ENCODE measurements at regions not wholly inside any gene's neighbourhood (a gene's known extent, or its start where the extent isn't known, plus 50 kb on each side); places are given as distances from the start of the nearest gene placed in this dataset.

DNA sequence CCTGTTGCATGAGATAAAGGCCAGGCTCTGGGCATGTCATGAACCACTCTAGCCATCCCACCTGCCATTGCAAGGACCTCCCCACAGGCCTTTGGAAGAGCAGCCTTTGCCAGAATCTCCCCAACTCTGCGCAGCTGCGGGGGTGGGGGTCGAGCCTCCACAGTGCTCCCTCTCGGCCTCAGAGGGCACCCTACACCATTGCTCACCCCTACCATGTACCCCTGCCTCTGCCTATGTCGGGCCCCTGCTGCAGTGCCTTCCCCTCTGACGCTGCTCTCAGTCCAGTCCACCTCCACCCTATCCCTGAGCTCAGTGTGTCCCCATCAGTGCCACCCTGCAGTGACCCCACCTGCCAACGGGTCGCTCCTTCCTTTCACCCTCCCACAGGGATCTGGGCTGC is 679.7 kb upstream of the RAB6C start:
- TF ChIP-seq, protein P1, sequence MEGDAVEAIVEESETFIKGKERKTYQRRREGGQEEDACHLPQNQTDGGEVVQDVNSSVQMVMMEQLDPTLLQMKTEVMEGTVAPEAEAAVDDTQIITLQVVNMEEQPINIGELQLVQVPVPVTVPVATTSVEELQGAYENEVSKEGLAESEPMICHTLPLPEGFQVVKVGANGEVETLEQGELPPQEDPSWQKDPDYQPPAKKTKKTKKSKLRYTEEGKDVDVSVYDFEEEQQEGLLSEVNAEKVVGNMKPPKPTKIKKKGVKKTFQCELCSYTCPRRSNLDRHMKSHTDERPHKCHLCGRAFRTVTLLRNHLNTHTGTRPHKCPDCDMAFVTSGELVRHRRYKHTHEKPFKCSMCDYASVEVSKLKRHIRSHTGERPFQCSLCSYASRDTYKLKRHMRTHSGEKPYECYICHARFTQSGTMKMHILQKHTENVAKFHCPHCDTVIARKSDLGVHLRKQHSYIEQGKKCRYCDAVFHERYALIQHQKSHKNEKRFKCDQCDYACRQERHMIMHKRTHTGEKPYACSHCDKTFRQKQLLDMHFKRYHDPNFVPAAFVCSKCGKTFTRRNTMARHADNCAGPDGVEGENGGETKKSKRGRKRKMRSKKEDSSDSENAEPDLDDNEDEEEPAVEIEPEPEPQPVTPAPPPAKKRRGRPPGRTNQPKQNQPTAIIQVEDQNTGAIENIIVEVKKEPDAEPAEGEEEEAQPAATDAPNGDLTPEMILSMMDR (conservative IDR thresholded peaks at IDR 0.05; ENCODE audit: low read depth, low read length) = no peak
- no peak overlapping the region for H3K4me3 ChIP-seq (ENCODE audit: low read depth, low read length)
- no peak for DNase-seq (ENCODE audit: low read depth)

DNA sequence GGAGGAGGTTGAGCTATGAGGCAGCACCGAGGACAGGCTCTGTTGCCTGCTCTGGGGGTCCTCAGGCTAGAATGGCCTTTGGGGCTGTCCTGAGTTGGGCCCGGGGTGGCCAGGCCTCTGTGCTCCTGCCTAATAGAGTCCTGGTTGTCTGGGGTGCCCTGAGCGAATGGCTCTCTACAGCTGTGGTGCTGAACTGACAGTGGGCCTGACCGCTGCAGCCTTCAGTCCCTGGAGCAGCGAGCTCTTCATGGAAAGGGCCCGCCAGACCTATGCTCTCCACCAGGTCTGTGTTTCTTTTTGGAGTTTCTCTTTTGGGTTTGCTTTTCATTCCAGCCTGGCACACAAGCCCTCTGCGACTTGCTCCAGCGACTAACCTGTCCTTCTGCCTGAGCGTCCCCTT is 679.0 kb upstream of the RAB6C start:
- H3K4me3 ChIP-seq (ENCODE audit: low read depth, low read length) = no peak overlapping the region
- no peak for DNase-seq (ENCODE audit: low read depth)
- TF ChIP-seq, protein P1 (conservative IDR thresholded peaks at IDR 0.05; ENCODE audit: low read depth, low read length) = no peak

DNA sequence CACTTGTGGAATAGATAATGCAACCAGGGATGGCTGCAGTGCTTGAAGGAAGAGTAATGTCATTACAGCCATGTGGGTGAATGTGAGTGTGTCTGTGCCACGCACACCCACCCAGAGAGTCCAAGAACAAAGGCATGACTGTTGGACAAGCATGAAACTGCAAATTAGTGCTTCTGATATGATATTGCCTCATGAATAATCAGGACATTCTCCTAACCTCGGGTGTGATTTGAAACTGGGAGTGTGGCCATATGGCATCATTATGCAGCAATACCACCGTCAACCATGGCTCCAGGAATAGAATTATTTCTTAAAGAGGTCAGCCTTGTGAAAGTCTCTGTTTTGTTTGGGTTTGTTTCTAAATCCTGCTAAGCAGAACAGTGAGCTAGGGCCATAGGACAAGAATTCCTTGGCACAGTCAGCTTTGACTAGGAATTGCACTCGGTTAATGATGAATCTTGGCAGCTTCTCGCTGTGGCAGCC is 678.0 kb upstream of the RAB6C start:
- TF ChIP-seq, protein P1 (conservative IDR thresholded peaks at IDR 0.05; ENCODE audit: low read depth, low read length) = no peak
- no peak overlapping the region for H3K4me3 ChIP-seq (ENCODE audit: low read depth, low read length)
- no peak for DNase-seq (ENCODE audit: low read depth)

DNA sequence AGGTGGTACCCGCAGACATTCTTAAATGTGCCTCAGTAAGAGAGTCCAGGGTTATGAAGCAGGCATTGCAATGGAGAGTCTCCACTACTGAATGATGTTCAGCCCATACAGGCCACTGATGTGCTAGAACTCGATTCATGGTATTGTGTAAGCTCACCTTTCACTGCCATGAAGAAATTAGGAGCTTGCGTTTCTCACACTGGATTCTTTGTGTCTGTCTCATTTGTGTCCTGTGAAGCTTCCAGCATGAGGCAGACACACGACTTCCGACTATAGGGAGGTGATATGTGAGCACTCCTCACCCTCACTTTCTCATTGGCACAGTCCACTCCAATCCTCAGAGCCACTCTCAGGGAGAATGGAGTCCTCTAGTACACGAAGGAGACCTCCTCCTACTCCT is 677.4 kb upstream of the RAB6C start:
- no peak for DNase-seq (ENCODE audit: low read depth)
- TF ChIP-seq, protein P1 (conservative IDR thresholded peaks at IDR 0.05; ENCODE audit: low read depth, low read length) = no peak
- no peak overlapping the region for H3K4me3 ChIP-seq (ENCODE audit: low read depth, low read length)

DNA sequence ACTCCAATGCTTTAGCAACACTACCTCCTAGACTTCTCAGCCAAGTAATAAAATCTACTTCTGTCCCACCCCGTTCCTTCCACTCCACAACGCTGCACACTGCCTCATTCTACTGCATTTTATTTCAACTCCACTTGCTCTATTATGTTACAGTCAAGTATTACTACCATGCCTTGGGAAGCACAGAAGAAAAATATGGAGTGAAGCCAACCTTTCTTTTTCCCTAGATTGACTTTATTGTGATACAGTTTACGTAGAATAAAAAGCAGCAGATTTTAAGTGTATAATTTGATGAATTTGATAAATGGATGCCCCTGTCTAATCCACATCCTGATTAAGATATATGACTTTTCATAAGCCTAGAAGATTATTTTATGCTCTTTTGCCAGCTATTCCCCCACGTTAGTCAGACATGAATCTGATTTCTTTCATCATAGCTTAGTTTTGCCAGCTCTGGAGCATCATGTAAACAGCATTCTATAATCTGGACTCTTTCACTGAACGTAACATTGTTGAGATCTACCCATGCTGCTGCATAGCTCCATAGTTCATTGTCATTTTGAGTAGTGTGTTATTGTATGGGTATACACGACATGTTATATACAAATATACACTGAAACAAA is 676.8 kb upstream of the RAB6C start:
- DNase-seq (ENCODE audit: low read depth) = no peak
- no peak overlapping the region for H3K4me3 ChIP-seq (ENCODE audit: low read depth, low read length)
- TF ChIP-seq, protein P1 (conservative IDR thresholded peaks at IDR 0.05; ENCODE audit: low read depth, low read length) = no peak

DNA sequence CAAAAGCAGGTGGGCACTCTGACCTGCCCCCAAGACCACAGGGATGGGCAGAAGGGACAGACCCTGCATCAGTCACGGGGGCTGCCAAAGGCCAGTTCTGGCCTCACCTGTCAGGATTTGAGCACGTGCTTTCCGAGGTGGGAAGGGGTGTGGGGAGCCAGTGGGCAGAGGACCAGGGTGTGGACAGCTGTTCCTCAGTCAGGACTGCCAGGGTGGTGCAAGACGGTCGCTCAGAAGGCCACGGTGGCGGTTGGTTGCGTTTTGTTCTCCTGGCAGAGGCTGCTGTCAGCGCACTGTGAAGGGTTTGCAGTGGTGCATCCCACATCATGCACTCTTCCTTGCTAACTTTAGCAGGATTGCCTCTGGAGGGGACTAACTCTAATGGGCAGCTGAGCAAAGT is 665.3 kb upstream of the RAB6C start:
- TF ChIP-seq, protein P1 (conservative IDR thresholded peaks at IDR 0.05; ENCODE audit: low read depth, low read length) = no peak
- H3K4me3 ChIP-seq (ENCODE audit: low read depth, low read length) = no peak overlapping the region
- DNase-seq (ENCODE audit: low read depth) = no peak

Measured in choroid plexus epithelial cell (primary cell).